IPS DF 6.9 (cell line): ENCODE measurements at regions not wholly inside any gene's neighbourhood (a gene's known extent, or its start where the extent isn't known, plus 50 kb on each side); places are given as distances from the start of the nearest gene placed in this dataset.

Experiments used
- DNase-seq: peaks from one replicate; pipeline ENCODE4 v3.0.0-alpha.2; 2013; ENCODE audit warnings: low read depth, low spot score
- H3K27ac ChIP-seq: one replicate; pipeline ENCODE4 v1.5.1; 2013; ENCODE audit warnings: low read length, control low read depth
- H3K27me3 ChIP-seq: 2 replicates; pipeline ENCODE4 v1.6.1; 2013; ENCODE audit warnings: mild to moderate bottlenecking, low read length; ENCODE audit not compliant: control insufficient read depth, insufficient read depth
- H3K36me3 ChIP-seq: 2 replicates; pipeline ENCODE4 v1.6.1; 2013; ENCODE audit warnings: low read length; ENCODE audit not compliant: control insufficient read depth, insufficient read depth
- H3K4me1 ChIP-seq: 2 replicates; pipeline ENCODE4 v1.6.1; 2013; ENCODE audit warnings: low read length; ENCODE audit not compliant: control insufficient read depth, insufficient read depth
- H3K4me3 ChIP-seq: 2 replicates; pipeline ENCODE4 v1.5.1; 2013; ENCODE audit warnings: mild to moderate bottlenecking, low read length
- H3K9me3 ChIP-seq: 2 replicates; pipeline ENCODE4 v1.6.1; 2013; ENCODE audit warnings: low read length, inconsistent platforms; ENCODE audit not compliant: control insufficient read depth, insufficient read depth
- WGBS: extraction: QIAGEN DNeasy Blood & Tissue Kit; methylation state at CpG from one replicate; pipeline ENCODE4 v1.1.7; 2013; ENCODE audit warnings: mixed read lengths, missing lambda C conversion rate; ENCODE audit not compliant: insufficient read length, insufficient coverage; 5-methylcytosine and 5-hydroxymethylcytosine counted together

GRCh38 chr9:106707291-106707690 lies 155.7 kb upstream of the ZNF462 start:
- Histone ChIP-seq H3K27ac (no peak overlapping the region), H3K4me3 (no peak overlapping the region), H3K36me3 (no peaks in the 10 kb centered on the region), H3K4me1 (no peaks in the 10 kb centered on the region), H3K27me3 (no peaks in the 10 kb centered on the region), H3K9me3 (no peaks in the 10 kb centered on the region)
- no CpG with 5 or more reads among the region's 1 CpG for WGBS
- DNase-seq = no peak

- no peaks in the 10 kb centered on the region for H3K36me3 ChIP-seq
- no peak overlapping the region for H3K4me3 ChIP-seq
- no peak overlapping the region for H3K27ac ChIP-seq
- no peaks in the 10 kb centered on the region for H3K4me1 ChIP-seq
- WGBS = no CpG with 5 or more reads among the region's 13 CpGs
- H3K27me3 ChIP-seq = no peaks in the 10 kb centered on the region
- no peak for DNase-seq
- no peaks in the 10 kb centered on the region for H3K9me3 ChIP-seq
These were observed 155.1 kb upstream of the ZNF462 start for GRCh38 chr9:106707738-106708474.

DNA sequence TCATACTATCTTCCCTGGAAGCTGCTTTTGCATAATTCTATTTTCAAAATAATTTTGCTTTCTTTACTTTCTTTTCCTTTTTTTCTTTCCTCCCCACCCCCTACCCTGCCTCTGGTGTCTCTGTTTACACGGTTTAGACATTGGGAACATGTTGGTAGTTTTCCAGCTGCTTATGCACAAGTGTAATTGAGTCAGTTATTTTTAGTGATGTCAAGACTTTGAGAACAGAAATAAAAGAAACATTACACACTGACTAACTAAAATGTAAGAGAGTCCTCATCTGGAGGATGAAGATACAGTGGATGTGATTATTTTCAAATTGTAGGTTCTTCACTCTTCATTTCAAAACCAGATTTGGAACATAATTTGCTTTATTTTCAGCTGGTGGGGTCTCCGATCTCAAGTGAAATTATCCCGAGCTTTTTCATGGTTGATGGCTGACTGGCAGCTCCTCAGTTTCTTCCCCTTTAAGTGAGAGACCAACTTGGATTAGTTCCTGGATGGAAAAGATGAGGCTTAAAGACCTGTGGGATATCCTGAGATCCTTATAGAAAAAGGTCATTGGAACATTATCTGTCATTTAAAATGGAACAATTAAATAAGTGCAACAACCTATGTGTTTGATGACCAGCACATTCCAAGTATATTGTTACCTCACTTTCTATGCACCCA lies 154.4 kb upstream of the ZNF462 start:
- Histone ChIP-seq H3K9me3 (no peaks in the 10 kb centered on the region), H3K27me3 (no peaks in the 10 kb centered on the region), H3K27ac (no peak overlapping the region), H3K4me3 (no peak overlapping the region), H3K36me3 (no peaks in the 10 kb centered on the region), H3K4me1 (no peaks in the 10 kb centered on the region)
- no peak for DNase-seq
- no CpG with 5 or more reads among the region's 3 CpGs for WGBS

- Histone ChIP-seq H3K36me3 (no peaks in the 10 kb centered on the region), H3K27ac (no peak overlapping the region), H3K27me3 (no peaks in the 10 kb centered on the region), H3K4me3 (no peak overlapping the region), H3K9me3 (no peaks in the 10 kb centered on the region), H3K4me1 (no peaks in the 10 kb centered on the region)
- WGBS = no CpG with 5 or more reads among the region's 4 CpGs
- DNase-seq = no peak
These were observed 150.7 kb upstream of the ZNF462 start for GRCh38 chr9:106712279-106712678.

DNA sequence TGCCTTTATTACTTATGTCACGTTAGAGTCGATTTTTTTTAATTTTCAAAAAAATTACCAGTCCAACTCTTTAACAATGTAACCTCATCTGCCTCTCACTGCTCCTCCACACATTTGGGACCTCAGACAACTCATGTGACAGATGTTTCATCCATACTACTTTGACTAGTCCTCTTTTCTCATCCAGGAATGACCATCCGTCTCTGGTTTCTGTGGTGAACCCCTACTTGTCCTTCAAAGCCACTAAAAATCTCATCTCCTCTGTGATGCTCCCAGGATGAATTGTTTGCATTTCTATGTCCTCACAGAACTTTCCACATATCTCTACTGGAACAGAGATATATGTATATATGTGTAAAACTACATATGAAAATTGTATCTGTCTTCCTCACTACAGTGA lies 149.8 kb upstream of the ZNF462 start:
- DNase-seq = no peak
- WGBS = no CpG with 5 or more reads among the region's 3 CpGs
- H3K36me3 ChIP-seq = no peaks in the 10 kb centered on the region
- H3K9me3 ChIP-seq = no peaks in the 10 kb centered on the region
- H3K4me1 ChIP-seq = no peaks in the 10 kb centered on the region
- H3K4me3 ChIP-seq = no peak overlapping the region
- no peak overlapping the region for H3K27ac ChIP-seq
- no peaks in the 10 kb centered on the region for H3K27me3 ChIP-seq

GRCh38 chr9:106716820-106717219 lies 146.1 kb upstream of the ZNF462 start:
- no CpG with 5 or more reads among the region's 1 CpG for WGBS
- Histone ChIP-seq H3K27ac (no peak overlapping the region), H3K9me3 (no peaks in the 10 kb centered on the region), H3K27me3 (no peaks in the 10 kb centered on the region), H3K4me3 (no peak overlapping the region), H3K4me1 (no peaks in the 10 kb centered on the region), H3K36me3 (no peaks in the 10 kb centered on the region)
- no peak for DNase-seq

DNA sequence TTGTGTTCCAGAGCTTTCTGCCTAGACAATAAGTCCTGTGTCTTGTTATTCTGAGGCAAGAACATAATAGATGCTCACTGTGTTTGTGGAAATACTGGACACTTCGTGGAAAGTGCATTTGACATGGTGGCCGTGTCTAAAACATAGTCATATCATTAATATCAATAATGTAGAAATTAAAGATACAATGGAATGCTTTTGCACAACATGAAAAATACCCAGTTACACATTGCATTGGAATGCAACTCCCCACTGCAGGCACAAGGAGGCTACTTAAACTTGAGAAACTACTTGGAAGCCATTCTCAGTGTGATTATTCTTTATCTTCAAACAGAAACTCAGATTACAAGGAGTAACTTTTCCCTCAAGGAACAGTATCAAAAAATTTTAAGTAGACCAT lies 145.3 kb upstream of the ZNF462 start:
- Histone ChIP-seq H3K4me3 (no peak overlapping the region), H3K9me3 (no peaks in the 10 kb centered on the region), H3K27me3 (no peaks in the 10 kb centered on the region), H3K27ac (no peak overlapping the region), H3K36me3 (no peaks in the 10 kb centered on the region), H3K4me1 (no peaks in the 10 kb centered on the region)
- WGBS = no CpG with 5 or more reads among the region's 2 CpGs
- DNase-seq = no peak

- no peaks in the 10 kb centered on the region for H3K9me3 ChIP-seq
- DNase-seq = no peak
- H3K27ac ChIP-seq = no peak overlapping the region
- no peaks in the 10 kb centered on the region for H3K36me3 ChIP-seq
- H3K4me1 ChIP-seq = no peaks in the 10 kb centered on the region
- no peaks in the 10 kb centered on the region for H3K27me3 ChIP-seq
- no peak overlapping the region for H3K4me3 ChIP-seq
These were observed 144.0 kb upstream of the ZNF462 start for GRCh38 chr9:106718936-106719335.

DNA sequence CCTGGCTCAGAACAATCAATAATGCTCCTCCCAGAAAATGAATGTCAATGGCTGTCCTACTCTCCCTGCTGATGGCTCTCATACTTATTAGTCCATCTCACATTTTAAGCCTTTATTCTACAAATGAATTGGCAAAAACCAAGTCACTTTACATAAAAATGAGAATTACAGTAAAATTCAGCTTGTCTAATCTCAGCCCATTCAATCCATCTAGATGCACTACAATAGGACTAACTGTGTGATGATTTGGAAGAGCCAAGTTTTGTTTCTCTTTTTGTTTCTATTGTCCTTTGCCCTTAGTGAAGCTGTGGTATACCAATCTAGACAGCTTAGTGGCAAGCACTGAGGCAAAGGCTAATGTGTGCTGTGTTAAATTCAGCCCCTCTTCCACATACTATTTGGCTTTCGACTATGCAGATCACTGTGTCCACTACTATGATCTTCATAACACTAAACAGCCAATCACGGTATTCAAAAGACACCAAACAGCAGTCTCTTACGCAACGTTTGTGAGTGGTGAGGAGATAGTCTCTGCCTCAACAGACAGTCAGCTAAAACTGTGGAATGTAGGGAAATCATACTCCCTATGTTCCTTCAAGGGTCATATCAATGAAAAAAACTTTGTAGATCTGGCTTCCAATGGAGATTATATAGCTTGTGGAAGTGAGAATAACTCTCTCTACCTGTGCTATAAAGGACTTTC lies 140.8 kb upstream of the ZNF462 start:
- Histone ChIP-seq H3K4me1 (no peaks in the 10 kb centered on the region), H3K36me3 (no peaks in the 10 kb centered on the region), H3K27ac (no peak overlapping the region), H3K9me3 (no peaks in the 10 kb centered on the region), H3K4me3 (no peak overlapping the region), H3K27me3 (no peaks in the 10 kb centered on the region)
- WGBS = no CpG with 5 or more reads among the region's 4 CpGs
- DNase-seq = no peak

- no peaks in the 10 kb centered on the region for H3K4me1 ChIP-seq
- no peak overlapping the region for H3K4me3 ChIP-seq
- DNase-seq = no peak
These were observed 139.0 kb upstream of the ZNF462 start for GRCh38 chr9:106723926-106724325.

More at GRCh38 chr9:106723926-106724325, 139.0 kb upstream of the ZNF462 start:
- Histone ChIP-seq H3K27me3 (no peaks in the 10 kb centered on the region), H3K36me3 (no peaks in the 10 kb centered on the region), H3K9me3 (no peaks in the 10 kb centered on the region), H3K27ac (no peak overlapping the region)
